IMR-90 (cell line): ENCODE measurements at regions not wholly inside any gene's neighbourhood (a gene's known extent, or its start where the extent isn't known, plus 50 kb on each side); places are given as distances from the start of the nearest gene placed in this dataset.

ENCODE experiments used
- ATAC-seq: fragments of 200-7000 bp; cut with Tn5 transposase; 2 replicates; pipeline ENCODE4 v1.9.1; 2020; ENCODE audit warnings: low read depth, mild to moderate bottlenecking, moderate library complexity
- BruUV-seq: library from RNA; stranded (reverse); fragments of 400-500 nt; replicated peaks from 2 replicates; lab custom pipeline; 2021; lab: Mats Ljungman, UMichigan
- CTCF ChIA-PET: fragments of 300-600 bp; formaldehyde crosslinking; extraction: SDS; loops from one replicate; lab custom pipeline; 2021; ENCODE audit warnings: antibody characterized with exemption; lab: Yijun Ruan, JAX
- POLR2A ChIA-PET: fragments of 300-600 bp; sonication (Branson Sonifier 250); formaldehyde crosslinking; loops from one replicate; lab custom pipeline; 2022; ENCODE audit warnings: antibody characterized with exemption; ENCODE audit not compliant: unreplicated experiment; lab: Charles Lee
- DNase-seq: peaks from one replicate; pipeline ENCODE4 v3.0.0; 2013
- H2AFZ ChIP-seq: replicated peaks from 2 replicates; pipeline ENCODE3; 2013; ENCODE audit warnings: low read length, mild to moderate bottlenecking; ENCODE audit not compliant: poor library complexity
- H2AK5ac ChIP-seq: 2 replicates; pipeline ENCODE4 v1.6.1; 2013; ENCODE audit warnings: low read depth, low read length, inconsistent platforms
- H2AK9ac ChIP-seq: replicated peaks from 2 replicates; pipeline ENCODE3; 2013; ENCODE audit warnings: mild to moderate bottlenecking, low read depth, low read length, moderate library complexity; ENCODE audit not compliant: poor library complexity
- H2BK120ac ChIP-seq: 2 replicates; pipeline ENCODE4 v1.6.1; 2013; ENCODE audit warnings: low read depth, low read length, inconsistent platforms
- H2BK15ac ChIP-seq: 3 replicates; pipeline ENCODE4 v1.6.1; 2013; ENCODE audit warnings: low read depth, low read length, inconsistent platforms
- H2BK20ac ChIP-seq: 2 replicates; pipeline ENCODE4 v1.6.1; 2013; ENCODE audit warnings: low read depth, mild to moderate bottlenecking, inconsistent platforms, low read length, moderate library complexity
- H2BK5ac ChIP-seq: 2 replicates; pipeline ENCODE4 v1.6.1; 2013; ENCODE audit warnings: mild to moderate bottlenecking, low read depth, low read length, inconsistent platforms; ENCODE audit not compliant: poor library complexity, severe bottlenecking
- H3K14ac ChIP-seq: replicated peaks from 2 replicates; pipeline ENCODE4 v1.6.1; 2013; ENCODE audit warnings: low read depth, low read length, inconsistent platforms
- H3K18ac ChIP-seq: 2 replicates; pipeline ENCODE4 v1.6.1; 2013; ENCODE audit warnings: low read depth, low read length, control low read depth
- H3K23ac ChIP-seq: 2 replicates; pipeline ENCODE4 v1.6.1; 2013; ENCODE audit warnings: low read depth, low read length, inconsistent platforms
- H3K27ac ChIP-seq: 2 replicates; pipeline ENCODE4 v1.5.1; 2013; ENCODE audit warnings: mild to moderate bottlenecking, control low read depth, low read length; ENCODE audit not compliant: insufficient read depth
- H3K27me3 ChIP-seq: 2 replicates; pipeline ENCODE4 v1.6.1; 2013; ENCODE audit warnings: low read length; ENCODE audit not compliant: control insufficient read depth, insufficient read depth
- H3K36me3 ChIP-seq: 2 replicates; pipeline ENCODE4 v1.6.1; 2013; ENCODE audit warnings: low read length, mixed read lengths; ENCODE audit not compliant: control insufficient read depth, insufficient read depth
- H3K4ac ChIP-seq: 2 replicates; pipeline ENCODE4 v1.6.1; 2013; ENCODE audit warnings: low read depth, low read length, inconsistent platforms
- H3K4me1 ChIP-seq: 2 replicates; pipeline ENCODE4 v1.6.1; 2013; ENCODE audit warnings: low read length, mixed read lengths; ENCODE audit not compliant: control insufficient read depth, insufficient read depth
- H3K4me2 ChIP-seq: 2 replicates; pipeline ENCODE4 v1.6.1; 2013; ENCODE audit warnings: low read depth, mild to moderate bottlenecking, control low read depth, low read length, moderate library complexity
- H3K4me3 ChIP-seq: 2 replicates; pipeline ENCODE4 v1.5.1; 2013; ENCODE audit warnings: low read depth, mild to moderate bottlenecking, control low read depth, low read length, moderate library complexity; ENCODE audit not compliant: insufficient read depth
- H3K56ac ChIP-seq: 2 replicates; pipeline ENCODE4 v1.6.1; 2013; ENCODE audit warnings: low read length, inconsistent platforms; ENCODE audit not compliant: insufficient read depth; ENCODE audit errors: extremely low read depth
- H3K79me1 ChIP-seq, 2 experiments: 2 replicates each; pipeline ENCODE4 v1.6.1; 2013; ENCODE audit warnings: low read length in 2 of 2, inconsistent platforms in 1 of 2, low read depth in 1 of 2
- H3K9ac ChIP-seq: 2 replicates; pipeline ENCODE4 v1.6.1; 2013; ENCODE audit warnings: low read depth, low read length, control low read depth
- H3K9me1 ChIP-seq: 2 replicates; pipeline ENCODE4 v1.6.1; 2013; ENCODE audit warnings: low read length, inconsistent platforms; ENCODE audit not compliant: insufficient read depth
- H3K9me3 ChIP-seq: 2 replicates; pipeline ENCODE4 v1.6.1; 2013; ENCODE audit warnings: low read length; ENCODE audit not compliant: control insufficient read depth, insufficient read depth
- H4K20me1 ChIP-seq: 2 replicates; pipeline ENCODE4 v1.6.1; 2013; ENCODE audit warnings: low read length, inconsistent platforms; ENCODE audit not compliant: insufficient read depth
- H4K5ac ChIP-seq: 2 replicates; pipeline ENCODE4 v1.6.1; 2013; ENCODE audit warnings: mild to moderate bottlenecking, low read depth, low read length, control low read depth
- H4K8ac ChIP-seq, 2 experiments: 2 replicates each; pipeline ENCODE4 v1.6.1; 2013; ENCODE audit warnings: low read depth in 2 of 2, low read length in 2 of 2, control low read depth in 1 of 2, inconsistent platforms in 1 of 2
- H4K91ac ChIP-seq: 2 replicates; pipeline ENCODE4 v1.6.1; 2013; ENCODE audit warnings: low read depth, low read length, inconsistent platforms; ENCODE audit not compliant: insufficient read depth
- BHLHE40 ChIP-seq: fragments of 150-350 bp; IDR thresholded peaks from 2 replicates; pipeline ENCODE4 v1.6.1; 2016; ENCODE audit warnings: mild to moderate bottlenecking, low read depth, low read length
- CEBPB ChIP-seq: IDR thresholded peaks from 2 replicates; pipeline ENCODE4 v1.6.1; 2012; ENCODE audit warnings: low read depth, low read length, improper control_type of control experiment
- FOS ChIP-seq: fragments of 150-350 bp; IDR thresholded peaks from 2 replicates; pipeline ENCODE4 v1.6.1; 2016; ENCODE audit warnings: low read depth, low read length
- MAFK ChIP-seq: IDR thresholded peaks from 2 replicates; pipeline ENCODE4 v1.6.1; 2012; ENCODE audit warnings: low read depth, low read length, improper control_type of control experiment
- MAZ ChIP-seq: IDR thresholded peaks from 2 replicates; pipeline ENCODE4 v1.6.1; 2012; ENCODE audit warnings: low read depth, mild to moderate bottlenecking, low read length, improper control_type of control experiment, moderate library complexity, borderline replicate concordance
- NFE2L2 ChIP-seq: fragments of 150-350 bp; IDR thresholded peaks from 2 replicates; pipeline ENCODE4 v1.6.1; 2016; ENCODE audit warnings: low read depth, mild to moderate bottlenecking, low read length
- POLR2A ChIP-seq: IDR thresholded peaks from 2 replicates; pipeline ENCODE4 v1.6.1; 2012; ENCODE audit warnings: mild to moderate bottlenecking, low read depth, low read length
- RAD21 ChIP-seq: IDR thresholded peaks from 2 replicates; pipeline ENCODE4 v1.6.1; 2012; ENCODE audit warnings: low read length, improper control_type of control experiment
- RCOR1 ChIP-seq: IDR thresholded peaks from 2 replicates; pipeline ENCODE4 v1.6.1; 2012; ENCODE audit warnings: mild to moderate bottlenecking, low read length, improper control_type of control experiment; ENCODE audit not compliant: insufficient replicate concordance
- WGBS, 2 experiments: methylation state at CpG; one replicate each; pipeline versions ENCODE4 v1.1.5 to v1.1.7; 2013; ENCODE audit warnings: missing lambda C conversion rate in 2 of 2; ENCODE audit not compliant: insufficient read length in 1 of 2; ENCODE audit errors: extremely low coverage in 2 of 2; 5-methylcytosine and 5-hydroxymethylcytosine counted together
- dilution Hi-C: fragments of 300-500 bp; cut with HindIII; formaldehyde crosslinking; loops from one replicate; pipeline ENCODE4 v1.14.3; 2018; ENCODE audit warnings: low sequenced_read_pairs; ENCODE audit not compliant: unreplicated experiment
- in situ Hi-C: fragments of 300-500 bp; cut with MboI; formaldehyde crosslinking; loops from 3 replicates; pipeline ENCODE4 v1.14.3; 2019; ENCODE audit warnings: low sequenced_read_pairs, inconsistent platforms, mixed read lengths
- intact Hi-C: fragments of 100-400 bp; cut with micrococcal nuclease; formaldehyde crosslinking; loops from 2 replicates; pipeline ENCODE4 v1.10.0; 2022
- TF ChIP-seq, protein P1 (sequence below): conservative IDR thresholded peaks from 2 replicates; pipeline ENCODE4 v1.5.1; 2012; ENCODE audit warnings: mild to moderate bottlenecking, low read depth, low read length, improper control_type of control experiment
- TF ChIP-seq, protein P2 (sequence below): fragments of 150-350 bp; IDR thresholded peaks from 2 replicates; pipeline ENCODE4 v1.6.1; 2016; ENCODE audit warnings: low read depth, mild to moderate bottlenecking, low read length, moderate library complexity, borderline replicate concordance

DNA sequence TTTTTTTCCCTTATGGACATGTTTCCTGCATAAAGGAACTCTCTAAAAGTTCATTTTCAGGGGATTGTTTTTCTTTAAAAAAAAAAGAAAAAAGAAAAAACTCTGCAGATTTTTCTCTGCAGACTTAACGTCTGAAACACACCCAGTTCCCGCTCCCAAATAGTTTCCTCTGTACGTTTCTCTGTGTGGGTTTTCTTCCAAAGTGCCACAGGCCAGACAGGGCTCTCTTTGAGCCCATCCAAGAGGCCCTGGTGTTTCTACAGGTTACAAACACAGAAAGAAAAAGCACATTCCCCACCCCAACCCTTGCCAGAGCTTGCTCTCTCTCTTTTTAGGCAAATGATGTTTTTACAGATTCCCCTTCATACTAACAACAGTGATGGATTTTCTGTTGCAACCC, 258.6 kb downstream of the FNDC1 start:
- Histone ChIP-seq H2AK9ac (no peak overlapping the region), H2BK20ac (no peak overlapping the region), H3K9me3 (peaks cover 3% of the 10 kb centered on the region; the same call in 1 of the 2 replicates), H3K23ac (no peak overlapping the region), H4K91ac (no peak overlapping the region), H3K4me3 (no peak overlapping the region), H2BK120ac (no peak overlapping the region), H4K20me1 (no peaks in the 10 kb centered on the region), H2AK5ac (no peak overlapping the region), H2AFZ (no peak overlapping the region), H3K79me1 (no peaks in the 10 kb centered on the region), H2BK15ac (no peak overlapping the region), H4K8ac (no peak overlapping the region), H3K36me3 (no peaks in the 10 kb centered on the region), H3K4me2 (no peak overlapping the region), H2BK5ac (no peak overlapping the region), H3K27ac (no peak overlapping the region), H3K4ac (no peak overlapping the region), H3K18ac (no peak overlapping the region), H3K9me1 (no peaks in the 10 kb centered on the region), H3K9ac (no peak overlapping the region), H3K56ac (no peak overlapping the region), H3K4me1 (no peaks in the 10 kb centered on the region), H3K27me3 (no peaks in the 10 kb centered on the region), H4K5ac (no peak overlapping the region), H3K14ac (no peak overlapping the region)
- no CpG with 5 or more reads among the region's 3 CpGs for WGBS, 2 experiments
- ChIA-PET CTCF (no interaction called here), POLR2A (no interaction called here)
- no peak for TF ChIP-seq BHLHE40
- no peak for TF ChIP-seq NFE2L2
- TF ChIP-seq MAZ, result no peak
- no peak for TF ChIP-seq RCOR1
- no peak for TF ChIP-seq CEBPB
- TF ChIP-seq RAD21, result no peak
- no peak for TF ChIP-seq POLR2A
- no peak for TF ChIP-seq FOS
- TF ChIP-seq, protein P1, sequence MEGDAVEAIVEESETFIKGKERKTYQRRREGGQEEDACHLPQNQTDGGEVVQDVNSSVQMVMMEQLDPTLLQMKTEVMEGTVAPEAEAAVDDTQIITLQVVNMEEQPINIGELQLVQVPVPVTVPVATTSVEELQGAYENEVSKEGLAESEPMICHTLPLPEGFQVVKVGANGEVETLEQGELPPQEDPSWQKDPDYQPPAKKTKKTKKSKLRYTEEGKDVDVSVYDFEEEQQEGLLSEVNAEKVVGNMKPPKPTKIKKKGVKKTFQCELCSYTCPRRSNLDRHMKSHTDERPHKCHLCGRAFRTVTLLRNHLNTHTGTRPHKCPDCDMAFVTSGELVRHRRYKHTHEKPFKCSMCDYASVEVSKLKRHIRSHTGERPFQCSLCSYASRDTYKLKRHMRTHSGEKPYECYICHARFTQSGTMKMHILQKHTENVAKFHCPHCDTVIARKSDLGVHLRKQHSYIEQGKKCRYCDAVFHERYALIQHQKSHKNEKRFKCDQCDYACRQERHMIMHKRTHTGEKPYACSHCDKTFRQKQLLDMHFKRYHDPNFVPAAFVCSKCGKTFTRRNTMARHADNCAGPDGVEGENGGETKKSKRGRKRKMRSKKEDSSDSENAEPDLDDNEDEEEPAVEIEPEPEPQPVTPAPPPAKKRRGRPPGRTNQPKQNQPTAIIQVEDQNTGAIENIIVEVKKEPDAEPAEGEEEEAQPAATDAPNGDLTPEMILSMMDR, result no peak
- TF ChIP-seq, protein P2, sequence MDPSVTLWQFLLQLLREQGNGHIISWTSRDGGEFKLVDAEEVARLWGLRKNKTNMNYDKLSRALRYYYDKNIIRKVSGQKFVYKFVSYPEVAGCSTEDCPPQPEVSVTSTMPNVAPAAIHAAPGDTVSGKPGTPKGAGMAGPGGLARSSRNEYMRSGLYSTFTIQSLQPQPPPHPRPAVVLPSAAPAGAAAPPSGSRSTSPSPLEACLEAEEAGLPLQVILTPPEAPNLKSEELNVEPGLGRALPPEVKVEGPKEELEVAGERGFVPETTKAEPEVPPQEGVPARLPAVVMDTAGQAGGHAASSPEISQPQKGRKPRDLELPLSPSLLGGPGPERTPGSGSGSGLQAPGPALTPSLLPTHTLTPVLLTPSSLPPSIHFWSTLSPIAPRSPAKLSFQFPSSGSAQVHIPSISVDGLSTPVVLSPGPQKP, result no peak
- TF ChIP-seq MAFK, result no peak
- BruUV-seq, result no TSS peak
- DNase-seq (no peak), ATAC-seq (no peak)
- in situ Hi-C loops (no loop called here), dilution Hi-C loops (no loop called here), intact Hi-C loops (no loop called here)
